Non-pigmented ciliary epithelial cell (primary cell): ENCODE measurements at regions not wholly inside any gene's neighbourhood (a gene's known extent, or its start where the extent isn't known, plus 50 kb on each side); places are given as distances from the start of the nearest gene placed in this dataset.

Experiments used
- DNase-seq: peaks from one replicate; pipeline ENCODE4 v3.0.0-alpha.2; 2010; ENCODE audit warnings: low read depth

- DNase-seq: no peak
These were observed 84.3 kb downstream of the MCFD2 start for GRCh38 chr2:46831051-46831868.

GRCh38 chr2:46829231-46829995 is 86.2 kb downstream of the MCFD2 start:
- no peak for DNase-seq

GRCh38 chr2:46828491-46829230 is 86.9 kb downstream of the MCFD2 start:
- no peak for DNase-seq

GRCh38 chr2:46828135-46828438 is 87.5 kb downstream of the MCFD2 start:
- no peak for DNase-seq

GRCh38 chr2:46827274-46828134 is 88.1 kb downstream of the MCFD2 start:
- no peak for DNase-seq

- DNase-seq: no peak
These were observed 88.9 kb downstream of the MCFD2 start for GRCh38 chr2:46826569-46827245.

GRCh38 chr2:46825939-46826568 is 89.6 kb downstream of the MCFD2 start:
- no peak for DNase-seq

- DNase-seq: no peak
These were observed 90.2 kb downstream of the MCFD2 start for GRCh38 chr2:46825231-46825938.

GRCh38 chr2:46824611-46825010 is 91.0 kb downstream of the MCFD2 start:
- DNase-seq: no peak

- DNase-seq: no peak
These were observed 94.0 kb downstream of the MCFD2 start for GRCh38 chr2:46821600-46821999.

GRCh38 chr2:46818819-46819218 is 96.8 kb downstream of the MCFD2 start:
- no peak for DNase-seq

GRCh38 chr2:46818141-46818621 is 97.4 kb downstream of the MCFD2 start:
- no peak for DNase-seq

- no peak for DNase-seq
These were observed 98.5 kb downstream of the MCFD2 start for GRCh38 chr2:46816846-46817726.

- no peak for DNase-seq
These were observed 99.3 kb downstream of the MCFD2 start for GRCh38 chr2:46816151-46816845.

GRCh38 chr2:46815121-46815802 is 100.3 kb downstream of the MCFD2 start:
- no peak for DNase-seq

- DNase-seq: no peak
These were observed 101.2 kb downstream of the MCFD2 start for GRCh38 chr2:46814160-46814961.

GRCh38 chr2:46813680-46814079 is 101.9 kb downstream of the MCFD2 start:
- no peak for DNase-seq
